HFFc6 (cell line): ENCODE measurements at regions not wholly inside any gene's neighbourhood (a gene's known extent, or its start where the extent isn't known, plus 50 kb on each side); places are given as distances from the start of the nearest gene placed in this dataset.
"Not testable (repeated sequence)": the region's sequence is repeated elsewhere in the genome, so short reads cannot be mapped to it uniquely, and the experiment has no call there.

ENCODE experiments used
- DNase-seq: peaks from one replicate; pipeline ENCODE4 v3.0.0-alpha.2; 2018
- H3K27ac Mint-ChIP-seq: 2 replicates; pipeline ENCODE4 v1.8.0; 2020; ENCODE audit warnings: mild to moderate bottlenecking, mixed read lengths
- H3K27me3 Mint-ChIP-seq: 2 replicates; pipeline ENCODE4 v1.8.0; 2021; ENCODE audit warnings: mild to moderate bottlenecking, moderate library complexity, mixed read lengths; ENCODE audit not compliant: insufficient read depth
- H3K36me3 Mint-ChIP-seq: 2 replicates; pipeline ENCODE4 v1.8.0; 2021; ENCODE audit warnings: low read depth, mixed read lengths
- H3K4me1 Mint-ChIP-seq: 2 replicates; pipeline ENCODE4 v1.8.0; 2020; ENCODE audit warnings: low read depth, mixed read lengths
- H3K4me3 Mint-ChIP-seq: 2 replicates; pipeline ENCODE4 v1.8.0; 2020; ENCODE audit warnings: mild to moderate bottlenecking, moderate library complexity, mixed read lengths
- H3K9me3 Mint-ChIP-seq: 2 replicates; pipeline ENCODE4 v1.8.0; 2020; ENCODE audit warnings: mild to moderate bottlenecking, mixed read lengths

GRCh38 chr21:6499866-6500265 is 4021.5 kb upstream of the TPTE start:
- H3K9me3 Mint-ChIP-seq, H3K4me1 Mint-ChIP-seq, H3K36me3 Mint-ChIP-seq, H3K27ac Mint-ChIP-seq, H3K27me3 Mint-ChIP-seq, DNase-seq, H3K4me3 Mint-ChIP-seq: not testable (repeated sequence)

- H3K4me3 Mint-ChIP-seq, H3K9me3 Mint-ChIP-seq: not testable (repeated sequence)
Observed at GRCh38 chr21:6500681-6501080, 4020.7 kb upstream of the TPTE start.

GRCh38 chr21:6506167-6506894 is 4015.1 kb upstream of the TPTE start:
- H3K4me3 Mint-ChIP-seq, H3K36me3 Mint-ChIP-seq, H3K4me1 Mint-ChIP-seq, H3K27ac Mint-ChIP-seq, H3K27me3 Mint-ChIP-seq, H3K9me3 Mint-ChIP-seq, DNase-seq: not testable (repeated sequence)

More at GRCh38 chr21:6500681-6501080, 4020.7 kb upstream of the TPTE start:
- not testable (repeated sequence) for H3K36me3 Mint-ChIP-seq, H3K4me1 Mint-ChIP-seq, DNase-seq, H3K27me3 Mint-ChIP-seq, H3K27ac Mint-ChIP-seq

GRCh38 chr21:6507632-6508031 is 4013.8 kb upstream of the TPTE start:
- not testable (repeated sequence) for H3K36me3 Mint-ChIP-seq, H3K4me1 Mint-ChIP-seq, DNase-seq, H3K27ac Mint-ChIP-seq, H3K27me3 Mint-ChIP-seq, H3K4me3 Mint-ChIP-seq, H3K9me3 Mint-ChIP-seq

GRCh38 chr21:6521777-6522176 is 3999.6 kb upstream of the TPTE start:
- H3K9me3 Mint-ChIP-seq, H3K27me3 Mint-ChIP-seq, H3K4me1 Mint-ChIP-seq, DNase-seq, H3K27ac Mint-ChIP-seq, H3K36me3 Mint-ChIP-seq, H3K4me3 Mint-ChIP-seq: not testable (repeated sequence)

- not testable (repeated sequence) for H3K27ac Mint-ChIP-seq, H3K4me1 Mint-ChIP-seq, H3K27me3 Mint-ChIP-seq, H3K36me3 Mint-ChIP-seq, H3K4me3 Mint-ChIP-seq, H3K9me3 Mint-ChIP-seq, DNase-seq
Observed at GRCh38 chr21:6526213-6526612, 3995.2 kb upstream of the TPTE start.

- not testable (repeated sequence) for H3K9me3 Mint-ChIP-seq, H3K27me3 Mint-ChIP-seq, H3K4me1 Mint-ChIP-seq, DNase-seq, H3K4me3 Mint-ChIP-seq, H3K36me3 Mint-ChIP-seq, H3K27ac Mint-ChIP-seq
Observed at GRCh38 chr21:6530655-6531054, 3990.7 kb upstream of the TPTE start.

GRCh38 chr21:6533261-6533660 is 3988.1 kb upstream of the TPTE start:
- not testable (repeated sequence) for H3K36me3 Mint-ChIP-seq, H3K4me3 Mint-ChIP-seq, H3K27ac Mint-ChIP-seq, DNase-seq, H3K9me3 Mint-ChIP-seq, H3K4me1 Mint-ChIP-seq, H3K27me3 Mint-ChIP-seq

GRCh38 chr21:6538320-6538719 is 3983.1 kb upstream of the TPTE start:
- not testable (repeated sequence) for H3K4me1 Mint-ChIP-seq, H3K27me3 Mint-ChIP-seq, H3K27ac Mint-ChIP-seq, H3K9me3 Mint-ChIP-seq, H3K36me3 Mint-ChIP-seq, DNase-seq, H3K4me3 Mint-ChIP-seq

GRCh38 chr21:6539688-6540087 is 3981.7 kb upstream of the TPTE start:
- not testable (repeated sequence) for H3K27me3 Mint-ChIP-seq, H3K4me3 Mint-ChIP-seq, H3K4me1 Mint-ChIP-seq, H3K9me3 Mint-ChIP-seq, DNase-seq, H3K27ac Mint-ChIP-seq, H3K36me3 Mint-ChIP-seq

GRCh38 chr21:6541036-6541435 is 3980.3 kb upstream of the TPTE start:
- not testable (repeated sequence) for H3K27ac Mint-ChIP-seq, H3K36me3 Mint-ChIP-seq, H3K4me1 Mint-ChIP-seq, DNase-seq, H3K27me3 Mint-ChIP-seq, H3K9me3 Mint-ChIP-seq, H3K4me3 Mint-ChIP-seq

GRCh38 chr21:6545288-6545687 is 3976.1 kb upstream of the TPTE start:
- H3K4me3 Mint-ChIP-seq, DNase-seq, H3K36me3 Mint-ChIP-seq, H3K27me3 Mint-ChIP-seq, H3K27ac Mint-ChIP-seq, H3K4me1 Mint-ChIP-seq, H3K9me3 Mint-ChIP-seq: not testable (repeated sequence)

- not testable (repeated sequence) for H3K27ac Mint-ChIP-seq, H3K36me3 Mint-ChIP-seq, H3K4me1 Mint-ChIP-seq, H3K27me3 Mint-ChIP-seq, H3K9me3 Mint-ChIP-seq, DNase-seq, H3K4me3 Mint-ChIP-seq
Observed at GRCh38 chr21:6551045-6551444, 3970.3 kb upstream of the TPTE start.

GRCh38 chr21:6553505-6554376 is 3967.6 kb upstream of the TPTE start:
- not testable (repeated sequence) for H3K36me3 Mint-ChIP-seq, H3K4me1 Mint-ChIP-seq, H3K27ac Mint-ChIP-seq, H3K27me3 Mint-ChIP-seq, DNase-seq, H3K9me3 Mint-ChIP-seq, H3K4me3 Mint-ChIP-seq
